LNCaP clone FGC (cell line): ENCODE measurements at regions not wholly inside any gene's neighbourhood (a gene's known extent, or its start where the extent isn't known, plus 50 kb on each side); places are given as distances from the start of the nearest gene placed in this dataset.

Experiments
- DNase-seq: peaks from one replicate; pipeline ENCODE4 v3.0.0-alpha.2; 2011; ENCODE audit warnings: low read depth
- H3K4me3 ChIP-seq: 2 replicates; pipeline ENCODE4 v1.5.1; 2011; ENCODE audit warnings: mild to moderate bottlenecking, low read depth, low read length, control low read depth
- CTCF ChIP-seq: IDR thresholded peaks from 2 replicates; pipeline ENCODE4 v1.5.1; 2012; ENCODE audit warnings: mild to moderate bottlenecking; ENCODE audit not compliant: control insufficient read depth, insufficient read depth; ENCODE audit errors: extremely low read depth

GRCh38 chr10:121263431-121263783 is 334.8 kb downstream of the FGFR2 start:
- no peak for DNase-seq
- TF ChIP-seq CTCF = no peak
- no peak overlapping the region for H3K4me3 ChIP-seq

- DNase-seq = no peak
- H3K4me3 ChIP-seq = no peak overlapping the region
- no peak for TF ChIP-seq CTCF
These were observed 332.7 kb downstream of the FGFR2 start for GRCh38 chr10:121265360-121266123.

GRCh38 chr10:121266370-121266769 is 331.9 kb downstream of the FGFR2 start:
- TF ChIP-seq CTCF = no peak
- DNase-seq = no peak
- no peak overlapping the region for H3K4me3 ChIP-seq

GRCh38 chr10:121267236-121268003 is 330.8 kb downstream of the FGFR2 start:
- no peak overlapping the region for H3K4me3 ChIP-seq
- no peak for TF ChIP-seq CTCF
- DNase-seq = no peak

GRCh38 chr10:121268363-121268762 is 329.9 kb downstream of the FGFR2 start:
- no peak for DNase-seq
- no peak for TF ChIP-seq CTCF
- H3K4me3 ChIP-seq = no peak overlapping the region

GRCh38 chr10:121268863-121269432 is 329.3 kb downstream of the FGFR2 start:
- no peak for TF ChIP-seq CTCF
- no peak overlapping the region for H3K4me3 ChIP-seq
- no peak for DNase-seq
